ENCODE measurements at regions not wholly inside any gene's neighbourhood (a gene's known extent, or its start where the extent isn't known, plus 50 kb on each side); places are given as distances from the start of the nearest gene placed in this dataset.
"Not testable (repeated sequence)": the region's sequence is repeated elsewhere in the genome, so short reads cannot be mapped to it uniquely, and the experiment has no call there.

DNA sequence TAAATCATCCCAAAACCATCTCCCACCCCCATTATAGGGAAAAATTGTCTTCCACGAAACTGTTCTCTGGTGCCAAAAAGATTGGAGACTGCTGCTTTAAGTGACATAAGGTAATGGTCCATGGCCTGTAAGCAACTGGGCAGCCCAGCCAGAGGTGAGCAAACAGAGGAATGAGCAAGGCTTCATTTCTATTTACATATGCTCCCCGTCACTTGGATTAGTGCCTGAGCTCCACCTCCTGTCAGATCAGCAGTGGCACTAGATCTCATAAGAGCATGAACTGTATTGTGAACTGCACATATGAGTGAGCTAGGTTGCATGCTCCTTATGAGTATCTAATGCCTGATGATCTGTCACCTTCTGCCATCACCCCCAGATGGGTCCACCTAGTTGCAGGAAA lies 1159.8 kb upstream of the ALCAM start:
- no peak for DNase-seq

DNA sequence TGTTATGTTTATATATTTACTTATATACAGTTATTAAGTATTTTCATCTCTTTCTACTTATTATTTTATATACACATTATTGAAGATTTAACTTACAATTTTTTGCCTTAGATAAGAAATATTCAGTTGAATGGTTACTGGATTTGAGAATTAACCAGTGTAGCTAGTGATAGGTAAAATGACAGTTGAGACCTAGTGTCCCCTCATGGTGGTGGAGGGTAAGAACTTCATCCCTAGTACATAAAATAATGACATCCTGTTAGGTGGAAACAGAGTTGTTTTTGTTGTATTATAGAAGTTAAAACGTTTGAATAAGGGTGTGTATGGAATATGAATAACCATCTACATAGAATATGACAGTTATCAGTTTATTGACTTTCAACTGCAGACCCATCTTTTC lies 1152.4 kb upstream of the ALCAM start:
- no peak for DNase-seq

- no peak for DNase-seq
These were observed 1151.8 kb upstream of the ALCAM start for GRCh38 chr3:104214937-104215336.

DNA sequence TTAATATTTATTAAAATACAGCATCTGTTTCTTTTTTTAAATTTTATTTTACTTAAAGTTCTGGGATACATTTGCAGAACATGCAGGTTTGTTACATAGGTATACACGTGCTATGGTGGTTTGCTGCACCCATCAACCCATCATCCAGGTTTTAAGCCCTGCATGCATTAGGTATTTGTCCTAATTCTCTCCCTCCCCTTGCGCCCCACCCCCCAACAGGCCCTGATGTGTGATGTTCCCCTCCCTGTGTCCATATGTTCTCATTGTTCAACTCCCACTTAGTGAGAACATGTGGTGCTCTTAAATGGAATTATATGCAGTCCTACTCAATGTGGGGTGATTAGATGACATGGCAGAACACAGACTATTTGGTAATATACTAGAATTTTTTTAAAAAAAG lies 1147.7 kb upstream of the ALCAM start:
- not testable (repeated sequence) for DNase-seq

- no peak for DNase-seq
These were observed 1132.1 kb upstream of the ALCAM start for GRCh38 chr3:104234442-104235194.

DNA sequence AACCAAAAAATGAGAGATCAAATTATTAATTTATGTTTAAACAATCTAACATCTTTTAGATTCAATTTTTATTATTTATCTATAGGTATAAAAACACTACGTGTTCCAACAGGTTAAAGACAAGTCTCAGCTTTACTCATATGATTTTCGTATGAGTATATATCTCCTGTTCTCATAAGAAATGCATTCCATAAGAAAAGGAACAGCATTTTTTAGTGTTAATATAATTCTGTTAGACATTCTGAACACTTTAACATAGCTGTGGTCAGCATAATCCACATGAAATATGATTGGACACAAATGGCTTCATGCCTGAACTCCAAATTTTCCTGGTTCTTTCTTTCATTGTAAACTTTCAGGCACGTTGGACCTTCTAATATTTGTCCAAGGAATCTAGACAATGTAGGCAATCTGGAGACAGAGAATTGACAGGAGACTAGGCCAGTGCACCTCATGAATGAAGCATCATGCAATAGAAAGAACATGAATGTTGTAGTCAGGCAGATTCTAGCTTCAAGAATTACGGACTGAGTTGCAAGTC lies 1122.0 kb upstream of the ALCAM start:
- DNase-seq: no peak

DNA sequence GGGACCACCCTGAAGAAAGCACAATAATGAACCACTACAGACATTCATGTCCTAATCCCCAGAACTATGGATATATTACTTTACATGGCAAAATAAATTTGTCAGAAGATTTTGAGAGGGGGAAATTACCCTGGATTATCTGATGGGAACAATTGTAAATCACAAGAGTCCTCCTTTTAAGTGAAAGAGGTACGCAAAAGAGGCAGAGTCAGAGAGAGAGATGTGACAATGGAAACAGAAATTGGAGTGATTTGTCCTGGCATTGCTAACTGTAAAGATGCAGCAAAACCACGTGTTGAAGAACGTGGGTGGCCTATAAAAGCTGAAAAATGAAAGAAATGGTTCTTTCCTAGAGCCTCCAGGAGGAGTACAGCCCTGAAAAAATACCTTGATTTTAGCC lies 1121.4 kb upstream of the ALCAM start:
- no peak for DNase-seq

GRCh38 chr3:104245981-104246380 lies 1120.7 kb upstream of the ALCAM start:
- no peak for DNase-seq

GRCh38 chr3:104257486-104257885 lies 1109.2 kb upstream of the ALCAM start:
- no peak for DNase-seq

DNA sequence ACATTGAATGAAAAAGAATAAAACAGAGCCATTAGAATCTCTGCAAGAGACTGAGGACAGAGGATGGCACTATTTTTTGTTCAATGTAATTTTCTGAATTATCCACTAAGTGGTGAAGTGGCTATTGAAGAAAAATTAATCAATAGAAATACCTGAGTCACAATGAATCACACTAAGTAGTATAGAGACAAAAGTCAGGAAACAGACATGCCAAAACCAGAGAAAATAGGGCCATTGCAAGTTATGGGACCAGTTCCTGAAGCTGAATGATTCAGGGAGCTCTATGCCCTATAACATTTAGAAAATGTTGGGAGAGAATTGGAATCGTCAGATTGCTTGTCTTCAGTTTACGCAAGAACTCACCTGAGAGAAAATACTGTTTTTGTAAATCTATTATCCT lies 1103.2 kb upstream of the ALCAM start:
- DNase-seq: no peak

GRCh38 chr3:104266219-104266618 lies 1100.5 kb upstream of the ALCAM start:
- not testable (repeated sequence) for DNase-seq

DNA sequence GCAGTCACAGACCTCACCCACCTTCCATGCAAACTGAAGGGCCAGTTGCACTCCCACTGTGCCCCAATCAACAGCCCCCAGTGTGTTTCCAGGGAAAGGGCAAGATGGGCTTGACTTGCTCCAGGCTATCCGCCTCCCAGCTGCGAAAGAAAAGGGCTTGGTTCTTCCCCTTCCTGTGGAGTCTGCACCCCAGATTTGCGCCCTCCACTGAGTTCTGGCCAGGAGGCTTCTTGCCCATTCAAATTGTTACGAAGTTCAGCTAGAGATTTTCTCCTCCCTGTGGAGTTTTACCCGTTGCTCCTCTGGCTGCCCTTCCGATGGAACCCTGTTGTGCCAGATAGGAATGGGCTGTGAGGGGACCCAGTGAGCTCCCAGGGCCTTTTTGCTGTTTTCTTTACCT lies 1096.9 kb upstream of the ALCAM start:
- no peak for DNase-seq

DNA sequence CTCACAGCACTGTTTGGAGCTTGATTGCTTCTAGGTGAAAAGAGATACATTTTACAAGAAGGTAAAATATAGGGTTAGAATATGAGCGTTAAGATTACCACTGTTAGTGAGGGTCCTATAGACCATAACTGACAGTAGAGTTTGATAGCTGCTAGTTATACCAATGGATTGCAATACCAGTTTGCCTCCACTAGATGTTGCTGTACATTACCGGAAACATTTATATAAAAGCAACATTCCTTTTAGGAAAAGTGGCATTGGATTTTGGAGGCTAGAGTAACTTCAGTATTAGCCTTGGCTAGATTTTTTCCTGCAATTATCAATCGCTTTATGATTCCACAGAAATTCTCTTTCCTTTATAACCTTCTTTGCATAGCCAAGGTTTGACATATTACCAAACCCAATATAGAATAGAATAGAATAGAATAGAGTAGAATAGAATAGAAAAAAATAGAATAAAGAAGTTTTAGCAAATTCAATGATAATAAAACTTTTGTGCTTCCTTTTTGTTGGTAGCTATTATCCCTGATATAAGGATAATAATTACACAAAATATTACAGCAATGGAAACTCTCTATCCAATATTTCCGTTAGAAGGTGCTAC lies 1093.6 kb upstream of the ALCAM start:
- DNase-seq: no peak

DNA sequence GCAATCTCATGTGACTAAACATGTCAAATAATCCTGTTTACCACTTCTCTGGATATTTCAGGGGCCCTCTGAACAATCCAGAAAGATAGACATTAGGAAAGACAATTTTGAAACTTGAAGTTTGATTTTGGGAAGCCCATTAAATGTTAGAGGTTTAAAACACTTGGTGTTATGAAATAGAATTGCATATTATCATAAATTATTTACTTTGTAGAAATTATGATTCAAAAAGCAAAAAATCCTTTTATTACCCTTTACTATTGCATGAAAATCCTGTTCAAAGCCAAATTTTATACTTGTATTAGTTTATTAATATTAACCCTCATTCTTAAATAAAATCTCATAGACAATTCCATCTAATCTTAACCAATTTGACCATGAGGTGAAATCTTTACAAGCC lies 1091.5 kb upstream of the ALCAM start:
- no peak for DNase-seq

DNA sequence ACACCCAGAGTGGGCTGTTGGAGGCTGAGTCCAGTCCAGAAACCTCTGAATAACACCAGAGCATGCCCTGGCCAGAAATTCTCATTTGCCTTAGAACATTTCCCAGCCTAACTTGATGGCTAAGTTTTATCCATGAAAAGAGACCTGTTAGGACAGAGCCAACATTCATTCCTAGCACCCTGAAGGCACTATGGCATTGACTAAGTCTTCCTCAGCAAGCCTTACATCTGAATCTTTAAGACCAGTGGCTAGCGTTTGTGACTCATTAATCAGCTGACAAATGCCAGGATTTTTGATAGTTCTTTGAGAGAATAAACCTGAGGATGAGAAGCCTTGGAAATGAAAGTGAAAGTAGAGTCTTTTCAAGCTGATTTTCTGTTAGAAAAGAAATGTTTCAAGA lies 1087.1 kb upstream of the ALCAM start:
- no peak for DNase-seq

- no peak for DNase-seq
These were observed 1085.0 kb upstream of the ALCAM start for GRCh38 chr3:104281713-104282112.

GRCh38 chr3:104286645-104287044 lies 1080.1 kb upstream of the ALCAM start:
- DNase-seq: no peak

DNA sequence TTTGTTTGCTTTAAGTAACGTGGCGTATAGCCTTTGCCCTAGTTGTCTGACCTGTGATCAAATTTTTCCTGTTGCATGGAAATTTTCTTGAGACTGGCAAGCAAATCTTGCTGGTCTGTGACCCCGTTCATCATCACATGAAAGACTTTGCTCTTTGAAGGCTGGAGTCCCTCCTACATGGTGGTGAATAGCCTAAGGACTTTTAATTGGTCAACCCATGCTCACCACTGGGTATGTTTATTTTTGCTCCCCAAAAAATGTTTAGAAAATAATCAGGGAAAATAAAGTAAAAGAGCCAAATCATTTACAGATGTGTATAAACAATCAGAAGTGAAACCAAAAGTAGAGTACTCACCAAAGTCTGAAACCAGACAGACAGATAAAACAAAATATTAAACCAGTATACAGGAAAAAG lies 1075.3 kb upstream of the ALCAM start:
- no peak for DNase-seq

DNA sequence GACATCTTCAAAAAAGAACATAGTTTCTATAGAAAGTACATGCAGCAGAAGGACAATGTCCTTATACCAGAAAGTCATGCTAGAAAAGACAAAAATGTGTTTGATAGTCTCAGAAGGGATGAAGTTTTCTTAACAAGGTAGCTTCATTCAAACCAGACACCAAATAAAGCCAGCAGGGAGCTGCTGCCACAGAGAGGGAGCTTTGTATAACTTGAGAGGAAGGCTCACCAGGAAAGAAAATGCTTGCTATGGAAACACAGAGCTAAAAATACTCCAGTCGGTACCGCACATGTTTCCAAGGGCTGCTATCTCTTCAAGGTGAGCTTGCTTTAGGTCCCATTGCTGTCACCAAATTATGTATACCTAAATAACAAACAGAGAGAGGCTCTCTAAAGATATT lies 1074.8 kb upstream of the ALCAM start:
- DNase-seq: no peak

- DNase-seq: no peak
These were observed 1069.1 kb upstream of the ALCAM start for GRCh38 chr3:104297617-104298016.

GRCh38 chr3:104298662-104299061 lies 1068.0 kb upstream of the ALCAM start:
- DNase-seq: no peak

DNA sequence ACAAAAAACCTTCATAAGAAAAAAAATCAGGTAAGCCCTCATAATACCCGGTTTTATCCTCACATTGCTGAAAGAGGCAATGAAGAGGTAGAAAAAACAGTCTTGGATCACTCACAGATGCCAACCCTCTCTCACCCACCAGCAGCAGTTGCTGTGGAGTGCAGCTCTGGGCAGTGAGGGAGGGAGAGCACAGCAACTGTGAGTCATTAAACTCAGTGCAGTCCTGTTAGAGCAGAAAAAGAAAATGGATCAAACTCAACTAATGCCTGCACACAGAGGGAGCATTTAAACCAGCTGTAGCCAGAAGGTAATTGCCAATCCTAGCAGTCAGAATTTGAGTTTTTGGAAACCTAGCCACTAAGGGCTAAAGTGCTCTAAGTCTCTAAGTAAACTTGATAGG lies 1050.6 kb upstream of the ALCAM start:
- no peak for DNase-seq

DNA sequence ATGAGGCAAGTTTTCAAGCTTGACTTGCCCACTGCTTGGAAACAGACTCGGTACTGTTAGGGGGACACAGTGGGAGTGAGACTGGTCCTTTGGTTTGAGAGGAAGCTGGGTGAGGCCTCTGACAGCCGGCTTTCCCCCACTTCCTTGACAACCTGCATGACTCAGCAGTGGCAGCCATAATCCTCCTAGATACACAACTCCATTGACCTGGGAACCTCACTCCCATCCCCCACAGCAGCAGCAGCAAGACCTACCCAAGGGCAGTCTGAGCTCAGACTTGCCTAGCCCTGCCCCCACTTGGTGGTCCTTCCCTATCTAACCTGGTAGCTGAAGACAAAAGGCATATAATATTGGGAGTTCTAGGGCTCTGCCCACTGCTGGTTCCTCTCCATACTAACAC lies 1043.5 kb upstream of the ALCAM start:
- no peak for DNase-seq

DNA sequence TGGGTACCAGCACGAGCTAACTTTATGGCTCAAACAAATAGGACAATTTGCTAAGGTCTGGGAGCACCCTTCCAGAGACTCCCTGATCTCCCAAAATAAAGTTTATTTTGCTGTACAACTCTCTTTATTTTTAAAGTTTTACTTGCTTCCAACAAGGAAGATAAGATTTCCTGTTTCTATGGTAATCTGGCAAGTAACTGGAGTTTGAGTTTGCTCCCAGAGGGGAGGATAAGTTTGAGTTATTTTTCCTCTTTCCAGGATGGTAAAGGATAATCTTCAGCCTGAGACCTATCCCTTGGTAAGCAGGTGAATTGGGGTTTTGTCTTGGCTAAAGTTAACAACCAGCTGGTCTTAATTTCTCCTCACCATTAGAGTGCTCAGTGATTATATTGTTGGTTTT lies 1019.4 kb upstream of the ALCAM start:
- DNase-seq: no peak

DNA sequence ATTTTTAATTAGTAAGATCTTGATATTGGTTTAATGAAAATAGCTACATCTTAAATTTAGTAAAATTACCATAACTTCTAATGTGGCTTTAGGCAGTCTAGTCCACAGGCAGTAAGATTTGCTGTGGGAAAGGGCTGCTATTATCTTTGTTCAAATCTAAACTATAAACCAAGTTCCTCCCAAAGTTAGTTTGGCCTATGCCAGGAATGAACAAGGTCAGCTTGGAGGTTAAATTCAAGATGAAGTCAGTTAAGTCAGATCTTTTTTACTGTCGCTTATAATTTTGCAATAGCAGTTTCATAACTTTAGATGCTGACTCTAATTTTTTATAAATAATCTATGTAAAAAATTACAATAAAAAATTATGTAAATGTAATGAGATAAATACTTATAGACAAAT lies 1016.9 kb upstream of the ALCAM start:
- no peak for DNase-seq
